ENCODE measurements at regions not wholly inside any gene's neighbourhood (a gene's known extent, or its start where the extent isn't known, plus 50 kb on each side); places are given as distances from the start of the nearest gene placed in this dataset.

GRCh38 chr6:40950986-40951698 lies 87.9 kb downstream of the UNC5CL start:
- DNase-seq (ENCODE audit: low spot score): no peak
- H3K9me3 ChIP-seq (ENCODE audit: low read length): no peaks in the 10 kb centered on the region
- in situ Hi-C loops (cut with HindIII; ENCODE audit: extremely low pct_ligation_motif_present, low pct_unique_long_range_greater_than_20kb): no loop called here
- intact Hi-C loops (cut with micrococcal nuclease; ENCODE audit: unreplicated experiment): no loop called here
- H3K36me3 ChIP-seq (replicated peaks in 1 of 2; ENCODE audit: control insufficient read depth in 1 of 2, insufficient read depth in 2 of 2, low read length in 2 of 2): no peaks in the 10 kb centered on the region
- ChIA-PET POLR2A (interaction anchor here (1.6 kb wide), 1 partner anchor 8 kb away, joined by 3 read pairs; no protein-coding TSS in a partner anchor), CTCF (ENCODE audit: low intra/inter-chr PET ratio, low total read pairs) (no interaction called here)
- no peak overlapping the region for H3K27ac ChIP-seq (ENCODE audit: extremely low read length, insufficient read depth, low read length)
- TF ChIP-seq U2AF1 (optimal IDR thresholded peaks at IDR 0.05; ENCODE audit: low read depth, low read length): no peak
- TF ChIP-seq HOXA3 (CRISPR knock-in tag; IDR thresholded peaks at IDR 0.05): no peak
- TF ChIP-seq ZNF367 (CRISPR knock-in tag; IDR thresholded peaks at IDR 0.05; ENCODE audit: borderline replicate concordance): no peak
- no peak for TF ChIP-seq ZNF512 (CRISPR knock-in tag; IDR thresholded peaks at IDR 0.05)
- no peak for TF ChIP-seq ZNF235 (CRISPR knock-in tag; IDR thresholded peaks at IDR 0.05; ENCODE audit: borderline replicate concordance)
- TF ChIP-seq NR2F1 (CRISPR knock-in tag; IDR thresholded peaks at IDR 0.05): no peak
- TF ChIP-seq SPEN (CRISPR knock-in tag; IDR thresholded peaks at IDR 0.05; ENCODE audit: low read depth): no peak
- no peak for TF ChIP-seq ZNF652 (CRISPR knock-in tag; IDR thresholded peaks at IDR 0.05; ENCODE audit: borderline replicate concordance, low read depth)
- TF ChIP-seq IRF2 (CRISPR knock-in tag; IDR thresholded peaks at IDR 0.05): no peak
- no peak for TF ChIP-seq LRRFIP1 (CRISPR knock-in tag; conservative IDR thresholded peaks at IDR 0.05)
- no peak for TF ChIP-seq KLF9 (CRISPR knock-in tag; IDR thresholded peaks at IDR 0.05; ENCODE audit: low read depth)
- no peak for TF ChIP-seq ERF (CRISPR knock-in tag; IDR thresholded peaks at IDR 0.05)
- TF ChIP-seq PHF8 (CRISPR knock-in tag; IDR thresholded peaks at IDR 0.05): no peak
- TF ChIP-seq ZNF329 (CRISPR knock-in tag; IDR thresholded peaks at IDR 0.05; ENCODE audit: low read depth): no peak
- no peak for TF ChIP-seq SOX13 (IDR thresholded peaks at IDR 0.05)
- no peak for TF ChIP-seq SOX13 (CRISPR knock-in tag; conservative IDR thresholded peaks at IDR 0.05 in 1 of 2, IDR thresholded peaks at IDR 0.05 in 1 of 2)
- TF ChIP-seq ZFP62 (CRISPR knock-in tag; IDR thresholded peaks at IDR 0.05): no peak
- no peak for TF ChIP-seq ZNF577 (CRISPR knock-in tag; IDR thresholded peaks at IDR 0.05; ENCODE audit: borderline replicate concordance, low read depth)
- no peak for TF ChIP-seq SMARCE1 (IDR thresholded peaks at IDR 0.05; ENCODE audit: borderline replicate concordance)
- peaks cover 19% of the 10 kb centered on the region for H3K4me1 ChIP-seq (ENCODE audit: insufficient read depth, low read length)
- no peaks in the 10 kb centered on the region for H4K20me1 ChIP-seq (ENCODE audit: insufficient read depth, low read length)
- no peak overlapping the region for H3K4me3 ChIP-seq (replicated peaks in 1 of 3; ENCODE audit: insufficient read depth in 1 of 3, low read depth in 2 of 3, low read length in 3 of 3)
- peaks cover 0 to 9% of the 10 kb centered on the region in 2 experiments; a peak in 4 of 5 replicates for H3K27me3 ChIP-seq (ENCODE audit: control insufficient read depth in 1 of 2, insufficient read depth in 2 of 2, low read length in 2 of 2)
- WGBS (ENCODE audit: low lambda C conversion rate): 45% methylated on average over 7 of the region's 7 CpGs
- no peak for FAIRE-seq
- no TSS peak for BruUV-seq (replicated peaks)
- H2AFZ ChIP-seq (ENCODE audit: low read length): no peak overlapping the region
- H3K9ac ChIP-seq (ENCODE audit: insufficient read depth, low read depth, low read length): no peak overlapping the region
- H3K79me2 ChIP-seq (ENCODE audit: insufficient read depth, low read length): no peaks in the 10 kb centered on the region
- no peak overlapping the region for H3K4me2 ChIP-seq (ENCODE audit: low read depth, low read length)
- no peak for ATAC-seq
